Ovary (tissue), 7 donors: ENCODE measurements at regions not wholly inside any gene's neighbourhood (a gene's known extent, or its start where the extent isn't known, plus 50 kb on each side); places are given as distances from the start of the nearest gene placed in this dataset.

ENCODE experiments used
- DNase-seq, 5 donors: peaks; one replicate each; pipeline ENCODE4 v3.0.0-alpha.2; 2019 to 2020
- H3K27ac ChIP-seq, 2 donors: fragments of 200-600 bp; one replicate each; pipeline versions ENCODE4 v1.5.1 to v1.8.0; 2019 to 2022
- H3K27me3 ChIP-seq: fragments of 200-600 bp; one replicate; pipeline ENCODE4 v1.8.0; 2022
- H3K36me3 ChIP-seq: fragments of 200-600 bp; sonication (generic); one replicate; pipeline ENCODE4 v1.5.1; 2019
- H3K4me1 ChIP-seq: one replicate; pipeline ENCODE4 v1.8.1; 2013; ENCODE audit warnings: mild to moderate bottlenecking, moderate library complexity; ENCODE audit not compliant: insufficient read depth
- H3K4me3 ChIP-seq: fragments of 200-600 bp; sonication (generic); one replicate; pipeline ENCODE4 v1.5.1; 2017
- H3K9me3 ChIP-seq, 2 donors: fragments of 200-600 bp in 1 of 2; sonication (generic) in 1 of 2; one replicate each; pipeline versions ENCODE4 v1.5.1 to v1.8.1; 2013 to 2019; ENCODE audit warnings: mild to moderate bottlenecking in 1 of 2, moderate library complexity in 1 of 2
- EP300 ChIP-seq: sonication (generic); formaldehyde crosslinking; IDR thresholded peaks from one replicate; pipeline ENCODE4 v1.6.1; 2017; ENCODE audit warnings: antibody characterized with exemption
- POLR2A ChIP-seq: fragments of 450-650 bp; IDR thresholded peaks from one replicate; pipeline ENCODE4 v1.6.1; 2017; ENCODE audit warnings: antibody characterized with exemption, mild to moderate bottlenecking, moderate library complexity
- WGBS, 3 donors: extraction: QIAGEN DNeasy Blood & Tissue Kit in 1 of 3; methylation state at CpG; one replicate each; pipeline versions ENCODE4 v1.1.5 to v1.1.7; 2013 to 2017; 5-methylcytosine and 5-hydroxymethylcytosine counted together
- intact Hi-C, 4 donors: fragments of 100-400 bp; cut with DNase I; formaldehyde crosslinking; loops; one replicate each; pipeline versions ENCODE4 v1.11.0 to v1.15.1; 2022 to 2023
- TF ChIP-seq, protein P1 (sequence below), 3 donors: fragments of 450-650 bp in 2 of 3; fragments of 200-600 bp in 1 of 3; IDR thresholded peaks; one replicate each; pipeline versions ENCODE4 v1.5.1 to v1.8.0; 2016 to 2022; ENCODE audit warnings: antibody characterized with exemption in 3 of 3, mild to moderate bottlenecking in 1 of 3
- donor health status: DM: no; HTN: no; CAD: no; lungs with moderate emphysema.
- donor health status: DM: no; HTN: no; CAD: no.
- donor health status: Bipolar disorder and iron deficiency.
- donor health status: DM: no; HTN: no; CAD: no.
- donor health status: DM: yes; HTN: yes; CAD: no.

DNA sequence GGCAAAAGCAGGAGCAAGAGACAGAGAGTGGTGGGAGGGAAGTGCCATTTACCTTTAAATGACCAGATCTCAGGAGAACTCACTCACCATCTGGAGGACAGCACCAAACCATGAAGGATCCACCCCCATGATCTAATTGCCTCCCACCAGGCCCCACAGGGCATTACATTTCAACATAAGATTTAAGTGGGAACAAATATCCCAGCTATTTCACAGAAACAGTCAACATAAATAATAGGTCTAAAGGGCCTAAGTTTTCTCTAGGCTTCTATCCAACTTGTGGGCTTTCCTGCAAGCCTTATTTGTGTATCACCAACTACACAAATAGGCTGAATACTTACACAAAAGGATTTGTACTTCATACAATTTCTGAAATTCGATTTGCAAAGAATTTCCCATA is 196.8 kb upstream of the POT1 start:
- TF ChIP-seq, protein P1, sequence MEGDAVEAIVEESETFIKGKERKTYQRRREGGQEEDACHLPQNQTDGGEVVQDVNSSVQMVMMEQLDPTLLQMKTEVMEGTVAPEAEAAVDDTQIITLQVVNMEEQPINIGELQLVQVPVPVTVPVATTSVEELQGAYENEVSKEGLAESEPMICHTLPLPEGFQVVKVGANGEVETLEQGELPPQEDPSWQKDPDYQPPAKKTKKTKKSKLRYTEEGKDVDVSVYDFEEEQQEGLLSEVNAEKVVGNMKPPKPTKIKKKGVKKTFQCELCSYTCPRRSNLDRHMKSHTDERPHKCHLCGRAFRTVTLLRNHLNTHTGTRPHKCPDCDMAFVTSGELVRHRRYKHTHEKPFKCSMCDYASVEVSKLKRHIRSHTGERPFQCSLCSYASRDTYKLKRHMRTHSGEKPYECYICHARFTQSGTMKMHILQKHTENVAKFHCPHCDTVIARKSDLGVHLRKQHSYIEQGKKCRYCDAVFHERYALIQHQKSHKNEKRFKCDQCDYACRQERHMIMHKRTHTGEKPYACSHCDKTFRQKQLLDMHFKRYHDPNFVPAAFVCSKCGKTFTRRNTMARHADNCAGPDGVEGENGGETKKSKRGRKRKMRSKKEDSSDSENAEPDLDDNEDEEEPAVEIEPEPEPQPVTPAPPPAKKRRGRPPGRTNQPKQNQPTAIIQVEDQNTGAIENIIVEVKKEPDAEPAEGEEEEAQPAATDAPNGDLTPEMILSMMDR (IDR thresholded peaks at IDR 0.05), result no peak
- TF ChIP-seq POLR2A (no peak), EP300 (no peak)
- DNase-seq, result no peak
- 47 to 54% (median 51%) methylated on average over 1 of the region's 1 CpG for WGBS, 3 donors
- Histone ChIP-seq H3K9me3 (no peaks in the 10 kb centered on the region), H3K27ac (no peak overlapping the region), H3K4me1 (no peaks in the 10 kb centered on the region), H3K27me3 (no peaks in the 10 kb centered on the region), H3K4me3 (no peak overlapping the region), H3K36me3 (no peaks in the 10 kb centered on the region)
- intact Hi-C loops, result loop anchor here in 1 of 4 donors (5.0 kb wide), 1 partner anchor 1224 kb away; no protein-coding TSS in a partner anchor

DNA sequence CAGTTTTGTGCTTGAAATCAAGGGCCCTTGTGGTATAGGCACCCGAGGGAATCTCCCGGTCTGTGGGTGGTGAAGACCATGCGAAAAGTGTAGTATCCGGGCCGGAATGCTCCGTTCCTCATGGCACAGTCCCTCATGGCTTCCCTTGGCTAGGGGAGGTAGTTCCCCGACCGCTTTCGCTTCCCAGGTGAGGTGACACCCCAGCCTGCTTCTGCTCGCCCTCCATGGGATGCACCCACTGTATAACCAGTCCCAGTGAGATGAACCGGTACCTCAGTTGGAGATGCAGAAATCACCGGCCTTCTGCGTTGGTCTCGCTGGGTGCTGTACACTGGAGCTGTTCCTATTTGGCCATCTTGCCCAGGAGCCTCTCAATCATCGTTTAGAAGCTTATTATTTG is 195.7 kb upstream of the POT1 start:
- TF ChIP-seq POLR2A (no peak), EP300 (no peak)
- TF ChIP-seq, protein P1 (IDR thresholded peaks at IDR 0.05), result no peak
- no peaks in the 10 kb centered on the region for H3K4me1 ChIP-seq
- no peaks in the 10 kb centered on the region for H3K36me3 ChIP-seq
- H3K9me3 ChIP-seq, result no peaks in the 10 kb centered on the region
- H3K27me3 ChIP-seq, result no peaks in the 10 kb centered on the region
- DNase-seq, result no peak
- no peak overlapping the region for H3K27ac ChIP-seq
- no peak overlapping the region for H3K4me3 ChIP-seq
- 92 to 97% (median 93%) methylated on average over 15 of the region's 15 CpGs for WGBS, 3 donors
- intact Hi-C loops, result loop anchor here in 1 of 4 donors (5.0 kb wide), 1 partner anchor 1223 kb away; no protein-coding TSS in a partner anchor

DNA sequence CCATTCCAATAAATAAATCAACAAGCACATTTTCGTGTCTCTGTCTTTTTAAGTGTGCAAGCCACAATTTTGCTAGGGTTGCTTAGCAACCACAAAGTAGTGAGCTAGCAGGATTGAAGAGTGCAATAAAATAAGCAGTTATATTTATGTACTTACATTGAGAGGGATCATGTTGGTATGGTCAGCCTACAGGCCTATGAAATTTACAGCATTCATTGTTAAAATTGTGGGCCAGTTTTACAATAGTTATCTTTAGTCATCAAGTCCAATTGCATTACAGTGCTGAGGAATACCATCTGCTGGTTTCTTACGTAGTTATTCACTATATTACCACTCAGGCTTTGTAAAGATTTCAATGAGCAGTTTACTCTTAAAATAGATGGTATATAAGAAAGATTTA is 192.5 kb upstream of the POT1 start:
- intact Hi-C loops, result no loop called here
- no peaks in the 10 kb centered on the region for H3K4me1 ChIP-seq
- H3K36me3 ChIP-seq, result no peaks in the 10 kb centered on the region
- no peak overlapping the region for H3K4me3 ChIP-seq
- TF ChIP-seq POLR2A (no peak), EP300 (no peak)
- TF ChIP-seq, protein P1 (IDR thresholded peaks at IDR 0.05), result no peak
- DNase-seq, result no peak
- no peak overlapping the region for H3K27ac ChIP-seq
- no peaks in the 10 kb centered on the region for H3K9me3 ChIP-seq
- 28 to 36% (median 35%) methylated on average over 2 of the region's 2 CpGs for WGBS, 3 donors
- no peaks in the 10 kb centered on the region for H3K27me3 ChIP-seq

DNA sequence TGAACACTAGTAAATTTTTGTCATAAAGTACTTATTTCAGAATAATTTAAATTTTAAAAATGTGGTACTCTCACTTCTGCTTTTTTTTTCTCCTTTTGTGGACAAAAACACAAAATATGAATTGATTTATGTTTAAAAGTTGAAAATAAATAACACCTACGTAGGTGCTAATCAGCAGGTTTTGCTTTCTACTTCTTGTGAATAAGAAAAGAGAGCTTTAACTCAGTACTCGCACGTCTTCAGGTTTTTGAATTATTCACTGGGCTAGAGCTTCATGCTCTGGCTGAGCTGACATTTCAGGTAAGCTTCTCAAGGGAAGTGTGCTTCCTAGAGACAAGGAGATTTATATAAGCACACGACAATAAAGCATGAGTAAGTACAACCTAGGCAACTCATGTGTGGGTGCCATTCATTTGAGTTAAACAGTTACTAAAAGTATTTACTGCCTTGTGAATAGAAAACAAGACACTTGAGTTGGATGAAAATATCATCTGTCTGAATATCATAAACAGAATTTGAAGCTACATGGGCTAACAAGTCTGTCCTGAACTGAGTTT is 190.0 kb upstream of the POT1 start:
- H3K9me3 ChIP-seq, result no peaks in the 10 kb centered on the region
- H3K4me3 ChIP-seq, result no peak overlapping the region
- no peaks in the 10 kb centered on the region for H3K4me1 ChIP-seq
- no peaks in the 10 kb centered on the region for H3K36me3 ChIP-seq
- TF ChIP-seq, protein P1 (IDR thresholded peaks at IDR 0.05), result no peak
- TF ChIP-seq EP300 (no peak), POLR2A (no peak)
- intact Hi-C loops, result no loop called here
- WGBS, 3 donors, result 58 to 64% (median 59%) methylated on average over 4 of the region's 4 CpGs
- no peaks in the 10 kb centered on the region for H3K27me3 ChIP-seq
- DNase-seq, result no peak
- no peak overlapping the region for H3K27ac ChIP-seq
